GM23338 (cell line): ENCODE measurements at regions not wholly inside any gene's neighbourhood (a gene's known extent, or its start where the extent isn't known, plus 50 kb on each side); places are given as distances from the start of the nearest gene placed in this dataset.

Experiments
- CREB1 ChIP-seq: fragments of 250-450 bp; sonication (Bioruptor Pico); IDR thresholded peaks from 2 replicates; pipeline ENCODE4 v1.5.0; 2020; ENCODE audit warnings: low read depth, mild to moderate bottlenecking, moderate library complexity
- EZH2 ChIP-seq: fragments of 200-600 bp; sonication (generic); IDR thresholded peaks from one replicate; pipeline ENCODE4 v1.8.0; 2017; ENCODE audit warnings: antibody characterized with exemption, mild to moderate bottlenecking, low read depth; ENCODE audit not compliant: unreplicated experiment
- EZH2phosphoT487 ChIP-seq: fragments of 200-600 bp; sonication (generic); IDR thresholded peaks from one replicate; pipeline ENCODE4 v1.8.1; 2018; ENCODE audit warnings: antibody characterized with exemption; ENCODE audit not compliant: unreplicated experiment
- POLR2AphosphoS5 ChIP-seq: IDR thresholded peaks from 2 replicates; pipeline ENCODE4 v1.6.1; 2016; ENCODE audit warnings: antibody characterized with exemption, low read depth
- ZNF114 ChIP-seq: fragments of 250-450 bp; sonication (Bioruptor Pico); IDR thresholded peaks from 2 replicates; pipeline ENCODE4 v1.5.0; 2020; ENCODE audit warnings: mild to moderate bottlenecking, moderate library complexity
- ZNF331 ChIP-seq: fragments of 250-450 bp; sonication (Bioruptor Pico); IDR thresholded peaks from 2 replicates; pipeline ENCODE4 v1.5.0; 2020; ENCODE audit warnings: low read depth, mild to moderate bottlenecking, moderate library complexity
- TF ChIP-seq, protein P1 (sequence below), 2 experiments: fragments of 200-600 bp in 1 of 2; sonication (generic) in 1 of 2; conservative IDR thresholded peaks; 2 replicates each; pipeline versions ENCODE4 v1.5.1 to v1.6.1; 2016 to 2017; ENCODE audit warnings: antibody characterized with exemption in 2 of 2, low read depth in 2 of 2, mild to moderate bottlenecking in 2 of 2, moderate library complexity in 1 of 2
- TF ChIP-seq, protein P2 (sequence below): IDR thresholded peaks from one replicate; pipeline ENCODE4 v1.6.1; 2018; ENCODE audit warnings: antibody characterized with exemption; ENCODE audit not compliant: unreplicated experiment
- TF ChIP-seq, protein P3 (sequence below): IDR thresholded peaks from 2 replicates; pipeline ENCODE4 v1.6.1; 2016; ENCODE audit warnings: antibody characterized with exemption

DNA sequence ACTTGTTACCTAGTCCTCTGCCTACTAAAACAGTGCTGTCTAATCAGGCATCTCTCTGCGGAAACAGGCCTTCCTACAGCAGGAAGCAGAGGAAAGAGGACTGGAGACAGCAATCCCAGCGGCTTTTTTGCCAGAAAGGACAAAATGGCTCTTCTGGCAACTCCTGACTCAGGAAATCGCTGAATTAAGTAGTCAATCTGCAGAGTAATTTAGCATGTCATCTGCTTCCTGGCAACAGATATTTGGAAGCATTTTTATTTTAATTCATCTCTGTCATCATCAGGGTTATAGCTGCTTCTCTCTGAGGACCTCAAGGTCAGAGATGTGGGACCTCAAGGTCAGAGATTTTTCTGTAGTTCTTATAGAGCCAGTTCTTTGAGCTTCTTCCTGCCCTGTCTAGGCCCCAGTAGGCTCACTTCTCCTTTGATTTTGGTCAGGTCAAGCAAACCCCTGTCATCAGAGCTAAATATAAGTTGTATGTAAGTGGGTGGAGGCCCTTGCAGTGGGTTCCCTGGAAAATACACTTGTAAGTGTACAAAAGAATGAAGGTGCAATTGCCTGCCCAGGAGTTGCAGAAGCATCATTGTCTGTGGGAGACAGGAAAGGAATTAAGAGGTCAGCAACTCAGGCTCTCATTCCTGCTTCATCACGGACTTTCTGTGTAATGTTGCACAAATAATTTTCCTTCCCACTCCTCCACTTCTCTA lies 229.4 kb downstream of the ALDH8A1 start:
- no peak for TF ChIP-seq POLR2AphosphoS5
- TF ChIP-seq CREB1 (CRISPR knock-in tag), result no peak
- TF ChIP-seq EZH2phosphoT487, result no peak
- no peak for TF ChIP-seq EZH2
- TF ChIP-seq, protein P1, sequence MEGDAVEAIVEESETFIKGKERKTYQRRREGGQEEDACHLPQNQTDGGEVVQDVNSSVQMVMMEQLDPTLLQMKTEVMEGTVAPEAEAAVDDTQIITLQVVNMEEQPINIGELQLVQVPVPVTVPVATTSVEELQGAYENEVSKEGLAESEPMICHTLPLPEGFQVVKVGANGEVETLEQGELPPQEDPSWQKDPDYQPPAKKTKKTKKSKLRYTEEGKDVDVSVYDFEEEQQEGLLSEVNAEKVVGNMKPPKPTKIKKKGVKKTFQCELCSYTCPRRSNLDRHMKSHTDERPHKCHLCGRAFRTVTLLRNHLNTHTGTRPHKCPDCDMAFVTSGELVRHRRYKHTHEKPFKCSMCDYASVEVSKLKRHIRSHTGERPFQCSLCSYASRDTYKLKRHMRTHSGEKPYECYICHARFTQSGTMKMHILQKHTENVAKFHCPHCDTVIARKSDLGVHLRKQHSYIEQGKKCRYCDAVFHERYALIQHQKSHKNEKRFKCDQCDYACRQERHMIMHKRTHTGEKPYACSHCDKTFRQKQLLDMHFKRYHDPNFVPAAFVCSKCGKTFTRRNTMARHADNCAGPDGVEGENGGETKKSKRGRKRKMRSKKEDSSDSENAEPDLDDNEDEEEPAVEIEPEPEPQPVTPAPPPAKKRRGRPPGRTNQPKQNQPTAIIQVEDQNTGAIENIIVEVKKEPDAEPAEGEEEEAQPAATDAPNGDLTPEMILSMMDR (conservative IDR thresholded peaks at IDR 0.05; ENCODE audit: low read depth in 2 of 2), result no peak
- TF ChIP-seq, protein P2, sequence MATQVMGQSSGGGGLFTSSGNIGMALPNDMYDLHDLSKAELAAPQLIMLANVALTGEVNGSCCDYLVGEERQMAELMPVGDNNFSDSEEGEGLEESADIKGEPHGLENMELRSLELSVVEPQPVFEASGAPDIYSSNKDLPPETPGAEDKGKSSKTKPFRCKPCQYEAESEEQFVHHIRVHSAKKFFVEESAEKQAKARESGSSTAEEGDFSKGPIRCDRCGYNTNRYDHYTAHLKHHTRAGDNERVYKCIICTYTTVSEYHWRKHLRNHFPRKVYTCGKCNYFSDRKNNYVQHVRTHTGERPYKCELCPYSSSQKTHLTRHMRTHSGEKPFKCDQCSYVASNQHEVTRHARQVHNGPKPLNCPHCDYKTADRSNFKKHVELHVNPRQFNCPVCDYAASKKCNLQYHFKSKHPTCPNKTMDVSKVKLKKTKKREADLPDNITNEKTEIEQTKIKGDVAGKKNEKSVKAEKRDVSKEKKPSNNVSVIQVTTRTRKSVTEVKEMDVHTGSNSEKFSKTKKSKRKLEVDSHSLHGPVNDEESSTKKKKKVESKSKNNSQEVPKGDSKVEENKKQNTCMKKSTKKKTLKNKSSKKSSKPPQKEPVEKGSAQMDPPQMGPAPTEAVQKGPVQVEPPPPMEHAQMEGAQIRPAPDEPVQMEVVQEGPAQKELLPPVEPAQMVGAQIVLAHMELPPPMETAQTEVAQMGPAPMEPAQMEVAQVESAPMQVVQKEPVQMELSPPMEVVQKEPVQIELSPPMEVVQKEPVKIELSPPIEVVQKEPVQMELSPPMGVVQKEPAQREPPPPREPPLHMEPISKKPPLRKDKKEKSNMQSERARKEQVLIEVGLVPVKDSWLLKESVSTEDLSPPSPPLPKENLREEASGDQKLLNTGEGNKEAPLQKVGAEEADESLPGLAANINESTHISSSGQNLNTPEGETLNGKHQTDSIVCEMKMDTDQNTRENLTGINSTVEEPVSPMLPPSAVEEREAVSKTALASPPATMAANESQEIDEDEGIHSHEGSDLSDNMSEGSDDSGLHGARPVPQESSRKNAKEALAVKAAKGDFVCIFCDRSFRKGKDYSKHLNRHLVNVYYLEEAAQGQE, result no peak
- TF ChIP-seq ZNF331 (CRISPR knock-in tag), result no peak
- TF ChIP-seq, protein P3, sequence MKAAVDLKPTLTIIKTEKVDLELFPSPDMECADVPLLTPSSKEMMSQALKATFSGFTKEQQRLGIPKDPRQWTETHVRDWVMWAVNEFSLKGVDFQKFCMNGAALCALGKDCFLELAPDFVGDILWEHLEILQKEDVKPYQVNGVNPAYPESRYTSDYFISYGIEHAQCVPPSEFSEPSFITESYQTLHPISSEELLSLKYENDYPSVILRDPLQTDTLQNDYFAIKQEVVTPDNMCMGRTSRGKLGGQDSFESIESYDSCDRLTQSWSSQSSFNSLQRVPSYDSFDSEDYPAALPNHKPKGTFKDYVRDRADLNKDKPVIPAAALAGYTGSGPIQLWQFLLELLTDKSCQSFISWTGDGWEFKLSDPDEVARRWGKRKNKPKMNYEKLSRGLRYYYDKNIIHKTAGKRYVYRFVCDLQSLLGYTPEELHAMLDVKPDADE, result no peak
- no peak for TF ChIP-seq ZNF114 (CRISPR knock-in tag)
